Ectodermal cell (in vitro differentiated cells): ENCODE measurements at regions not wholly inside any gene's neighbourhood (a gene's known extent, or its start where the extent isn't known, plus 50 kb on each side); places are given as distances from the start of the nearest gene placed in this dataset.
A peak's percentile ranks its signal among the peaks of the same experiment; 100 is the strongest.

Experiments
- H3K27ac ChIP-seq: 2 replicates; pipeline ENCODE4 v1.7.0; 2013; ENCODE audit warnings: mild to moderate bottlenecking, low read depth, low read length; ENCODE audit not compliant: insufficient read depth, poor library complexity, severe bottlenecking
- H3K27me3 ChIP-seq: 2 replicates; pipeline ENCODE4 v1.7.0; 2013; ENCODE audit warnings: mild to moderate bottlenecking, low read length; ENCODE audit not compliant: insufficient read depth, control insufficient read depth, poor library complexity, severe bottlenecking
- H3K36me3 ChIP-seq: one replicate; pipeline ENCODE4 v1.7.0; 2013; ENCODE audit warnings: low read length; ENCODE audit not compliant: control insufficient read depth, insufficient read depth
- H3K4me1 ChIP-seq: one replicate; pipeline ENCODE4 v1.7.0; 2013; ENCODE audit warnings: low read length; ENCODE audit not compliant: control insufficient read depth, insufficient read depth
- H3K4me3 ChIP-seq: 2 replicates; pipeline ENCODE4 v1.7.0; 2013; ENCODE audit warnings: low read depth, low read length, control low read depth; ENCODE audit not compliant: insufficient read depth
- H3K9me3 ChIP-seq: 2 replicates; pipeline ENCODE4 v1.7.0; 2013; ENCODE audit warnings: mild to moderate bottlenecking, low read length, moderate library complexity; ENCODE audit not compliant: control insufficient read depth
- WGBS, 2 experiments: methylation state at CpG; one replicate each; pipeline ENCODE4 v1.1.7; 2013; ENCODE audit warnings: missing lambda C conversion rate in 2 of 2; 5-methylcytosine and 5-hydroxymethylcytosine counted together

DNA sequence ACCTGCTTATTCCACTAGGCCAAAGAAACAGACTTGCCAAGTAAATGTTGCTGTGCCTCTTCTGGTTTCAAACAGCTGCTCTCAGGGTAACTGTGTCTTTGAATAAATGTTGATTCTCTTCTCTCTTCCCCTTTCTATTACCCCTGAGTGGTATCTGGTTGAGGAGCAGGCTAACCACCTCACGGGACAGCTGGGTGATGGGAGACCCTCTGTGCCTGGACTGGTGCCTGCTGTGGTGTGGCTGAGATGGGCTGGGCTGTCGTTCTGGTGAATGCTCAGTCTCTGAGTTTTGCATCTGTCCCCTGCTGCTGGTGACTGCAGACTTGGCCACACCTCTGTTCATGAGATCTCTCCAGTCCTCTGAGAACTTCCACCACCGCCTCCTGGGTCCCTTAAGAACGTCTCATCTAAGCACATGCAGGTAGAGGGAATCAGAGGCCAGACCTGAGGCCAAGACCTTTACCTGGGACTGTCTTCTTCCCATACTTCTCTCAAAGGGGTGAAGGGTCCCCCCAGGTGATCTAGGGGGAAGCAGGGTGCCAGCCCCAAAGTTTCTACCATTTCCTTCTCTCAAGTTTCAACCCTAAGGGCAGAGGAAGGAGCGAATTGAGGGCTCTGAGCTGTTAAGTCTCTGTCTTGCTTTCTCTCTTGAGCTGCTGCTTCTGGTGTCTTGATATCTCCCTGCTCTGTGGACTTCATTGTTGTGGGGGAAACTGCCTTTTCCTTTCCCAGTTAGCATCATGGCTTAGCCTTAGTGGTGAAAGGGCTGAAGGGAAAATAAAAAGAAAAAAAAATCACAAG is 252.9 kb downstream of the EBLN2 start:
- no peaks in the 10 kb centered on the region for H3K4me1 ChIP-seq
- H3K4me3 ChIP-seq = no peak overlapping the region
- 86 to 91% methylated on average over 4 to 5 of the region's 5 CpGs for WGBS, 2 experiments
- H3K27ac ChIP-seq = no peak overlapping the region
- H3K9me3 ChIP-seq = no peaks in the 10 kb centered on the region
- H3K36me3 ChIP-seq = no peaks in the 10 kb centered on the region
- no peaks in the 10 kb centered on the region for H3K27me3 ChIP-seq

GRCh38 chr3:73315706-73316105 is 254.2 kb downstream of the EBLN2 start:
- 89 to 94% methylated on average over 9 of the region's 10 CpGs for WGBS, 2 experiments

GRCh38 chr3:73319179-73319769 is 257.8 kb downstream of the EBLN2 start:
- H3K27ac ChIP-seq = no peak overlapping the region
- no peak overlapping the region for H3K4me3 ChIP-seq
- no peaks in the 10 kb centered on the region for H3K36me3 ChIP-seq
- H3K27me3 ChIP-seq = no peaks in the 10 kb centered on the region
- H3K4me1 ChIP-seq = peaks cover 2% of the 10 kb centered on the region
- no peaks in the 10 kb centered on the region for H3K9me3 ChIP-seq
- 73 to 74% methylated on average over 5 of the region's 5 CpGs for WGBS, 2 experiments

More at GRCh38 chr3:73315706-73316105, 254.2 kb downstream of the EBLN2 start:
- Histone ChIP-seq H3K27me3 (no peaks in the 10 kb centered on the region), H3K4me3 (no peak overlapping the region), H3K36me3 (no peaks in the 10 kb centered on the region), H3K4me1 (no peaks in the 10 kb centered on the region), H3K27ac (no peak overlapping the region), H3K9me3 (no peaks in the 10 kb centered on the region)

- H3K36me3 ChIP-seq = no peaks in the 10 kb centered on the region
- peaks cover 11% of the 10 kb centered on the region for H3K4me1 ChIP-seq
- no peaks in the 10 kb centered on the region for H3K9me3 ChIP-seq
- no peak overlapping the region for H3K27ac ChIP-seq
- 72 to 73% methylated on average over 8 of the region's 8 CpGs for WGBS, 2 experiments
- no peak overlapping the region for H3K4me3 ChIP-seq
- H3K27me3 ChIP-seq = no peaks in the 10 kb centered on the region
Observed at GRCh38 chr3:73321286-73321999, 260.0 kb downstream of the EBLN2 start.

- Histone ChIP-seq H3K27ac (peak overlapping the region; percentile 44), H3K9me3 (no peaks in the 10 kb centered on the region)
- WGBS, 2 experiments = 88 to 90% methylated on average over 4 to 5 of the region's 5 CpGs
Observed at GRCh38 chr3:73324203-73325155, 263.0 kb downstream of the EBLN2 start.

GRCh38 chr3:73326396-73326795 is 264.9 kb downstream of the EBLN2 start:
- Histone ChIP-seq H3K4me1 (peaks cover 11% of the 10 kb centered on the region), H3K27ac (no peak overlapping the region), H3K36me3 (no peaks in the 10 kb centered on the region), H3K27me3 (no peaks in the 10 kb centered on the region), H3K4me3 (no peak overlapping the region), H3K9me3 (no peaks in the 10 kb centered on the region)
- WGBS, 2 experiments = 92 to 96% methylated on average over 3 of the region's 3 CpGs

More at GRCh38 chr3:73324203-73325155, 263.0 kb downstream of the EBLN2 start:
- H3K36me3 ChIP-seq = no peaks in the 10 kb centered on the region
- H3K4me3 ChIP-seq = no peak overlapping the region
- H3K27me3 ChIP-seq = no peaks in the 10 kb centered on the region
- peaks cover 11% of the 10 kb centered on the region for H3K4me1 ChIP-seq

- WGBS, 2 experiments = 85 to 93% methylated on average over 3 of the region's 3 CpGs
- Histone ChIP-seq H3K27ac (no peak overlapping the region), H3K36me3 (no peaks in the 10 kb centered on the region), H3K4me3 (no peak overlapping the region), H3K4me1 (peaks cover 11% of the 10 kb centered on the region), H3K9me3 (no peaks in the 10 kb centered on the region), H3K27me3 (no peaks in the 10 kb centered on the region)
Observed at GRCh38 chr3:73327052-73327451, 265.6 kb downstream of the EBLN2 start.
